Activated CD8-positive, alpha-beta T cell treated with anti-CD3 and anti-CD28 coated beads for 36 hours (primary cell): ENCODE measurements at regions not wholly inside any gene's neighbourhood (a gene's known extent, or its start where the extent isn't known, plus 50 kb on each side); places are given as distances from the start of the nearest gene placed in this dataset.

Experiments used
- ATAC-seq: fragments of 200-7000 bp; cut with Tn5 transposase; one replicate; pipeline ENCODE4 v1.10.0; 2021; ENCODE audit warnings: mild to moderate bottlenecking, moderate library complexity
- CTCF ChIA-PET: fragments of 350-600 bp; sonication (Branson Sonifier 250); formaldehyde crosslinking; loops from one replicate; lab custom pipeline; 2021; ENCODE audit warnings: antibody characterized with exemption; lab: Charles Lee
- POLR2A ChIA-PET: fragments of 350-600 bp; sonication (Branson Sonifier 250); formaldehyde crosslinking; loops from one replicate; lab custom pipeline; 2021; ENCODE audit warnings: antibody characterized with exemption; lab: Charles Lee
- DNase-seq: peaks from one replicate; pipeline ENCODE4 v3.0.0-alpha.2; 2020
- H3K27ac Mint-ChIP-seq: one replicate; pipeline ENCODE4 v1.8.0; 2021; ENCODE audit warnings: mild to moderate bottlenecking, mixed read lengths
- H3K27me3 Mint-ChIP-seq: one replicate; pipeline ENCODE4 v1.8.0; 2021; ENCODE audit warnings: mixed read lengths
- H3K36me3 Mint-ChIP-seq: one replicate; pipeline ENCODE4 v1.8.0; 2021; ENCODE audit warnings: low read depth, mixed read lengths
- H3K4me1 Mint-ChIP-seq: one replicate; pipeline ENCODE4 v1.8.0; 2021; ENCODE audit warnings: low read depth, mixed read lengths
- H3K4me3 Mint-ChIP-seq: one replicate; pipeline ENCODE4 v1.8.0; 2021; ENCODE audit warnings: mild to moderate bottlenecking, moderate library complexity, mixed read lengths
- H3K9me3 Mint-ChIP-seq: one replicate; pipeline ENCODE4 v1.8.0; 2021; ENCODE audit warnings: mixed read lengths
- intact Hi-C: fragments of 100-400 bp; cut with micrococcal nuclease; formaldehyde crosslinking; loops from one replicate; pipeline ENCODE4 v1.10.0; 2022
- TF ChIP-seq, protein P1 (sequence below): fragments of 200-600 bp; IDR thresholded peaks from one replicate; pipeline ENCODE4 v1.8.0; 2022; ENCODE audit warnings: antibody characterized with exemption, mild to moderate bottlenecking

DNA sequence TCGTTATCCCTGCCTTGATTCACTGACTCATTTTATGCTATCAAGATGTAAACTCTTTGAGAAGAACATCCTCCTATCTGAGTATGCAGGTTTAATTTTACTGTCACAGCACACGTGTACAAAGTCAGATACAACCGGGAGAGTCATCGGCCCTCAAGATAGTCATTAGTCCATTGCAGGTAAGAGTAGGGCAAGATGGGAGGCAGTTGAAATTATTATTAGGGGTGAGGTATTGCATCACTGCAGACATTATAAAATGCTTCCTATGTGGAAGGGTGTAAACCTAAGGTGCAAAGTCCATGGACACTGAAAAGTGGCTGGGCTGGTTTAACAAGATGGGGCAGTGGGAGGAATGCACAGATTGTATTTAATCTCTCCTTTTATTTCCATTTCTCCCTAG lies 113.7 kb downstream of the ARL4A start:
- Mint-ChIP-seq H3K27ac (no peak overlapping the region), H3K4me1 (peaks cover 5% of the 10 kb centered on the region), H3K27me3 (peaks cover 7% of the 10 kb centered on the region), H3K4me3 (no peak overlapping the region), H3K36me3 (no peaks in the 10 kb centered on the region), H3K9me3 (no peaks in the 10 kb centered on the region)
- DNase-seq (no peak), ATAC-seq (no peak)
- TF ChIP-seq, protein P1, sequence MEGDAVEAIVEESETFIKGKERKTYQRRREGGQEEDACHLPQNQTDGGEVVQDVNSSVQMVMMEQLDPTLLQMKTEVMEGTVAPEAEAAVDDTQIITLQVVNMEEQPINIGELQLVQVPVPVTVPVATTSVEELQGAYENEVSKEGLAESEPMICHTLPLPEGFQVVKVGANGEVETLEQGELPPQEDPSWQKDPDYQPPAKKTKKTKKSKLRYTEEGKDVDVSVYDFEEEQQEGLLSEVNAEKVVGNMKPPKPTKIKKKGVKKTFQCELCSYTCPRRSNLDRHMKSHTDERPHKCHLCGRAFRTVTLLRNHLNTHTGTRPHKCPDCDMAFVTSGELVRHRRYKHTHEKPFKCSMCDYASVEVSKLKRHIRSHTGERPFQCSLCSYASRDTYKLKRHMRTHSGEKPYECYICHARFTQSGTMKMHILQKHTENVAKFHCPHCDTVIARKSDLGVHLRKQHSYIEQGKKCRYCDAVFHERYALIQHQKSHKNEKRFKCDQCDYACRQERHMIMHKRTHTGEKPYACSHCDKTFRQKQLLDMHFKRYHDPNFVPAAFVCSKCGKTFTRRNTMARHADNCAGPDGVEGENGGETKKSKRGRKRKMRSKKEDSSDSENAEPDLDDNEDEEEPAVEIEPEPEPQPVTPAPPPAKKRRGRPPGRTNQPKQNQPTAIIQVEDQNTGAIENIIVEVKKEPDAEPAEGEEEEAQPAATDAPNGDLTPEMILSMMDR = no peak
- intact Hi-C loops = no loop called here
- ChIA-PET CTCF (no interaction called here), POLR2A (no interaction called here)

DNA sequence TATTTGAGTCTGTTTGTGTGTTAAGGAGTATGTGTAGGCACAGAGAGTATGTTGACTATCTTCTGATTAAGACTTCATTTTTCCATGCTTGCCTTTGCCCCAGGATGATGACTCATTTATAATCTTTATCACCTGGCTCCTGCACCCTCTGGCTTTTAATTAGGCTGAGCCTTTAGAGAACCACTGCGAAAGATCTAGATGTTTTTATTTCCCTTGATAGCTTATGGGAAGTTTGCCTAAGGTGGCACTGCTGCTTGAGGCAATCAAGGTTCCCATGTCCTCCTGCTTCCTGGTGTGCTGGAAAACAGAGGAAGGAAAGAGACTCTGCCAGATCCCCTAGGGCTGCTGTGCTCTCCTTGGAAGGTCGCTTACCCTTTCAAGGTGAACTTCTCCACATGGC lies 114.6 kb downstream of the ARL4A start:
- ChIA-PET POLR2A (no interaction called here), CTCF (no interaction called here)
- DNase-seq (no peak), ATAC-seq (no peak)
- Mint-ChIP-seq H3K27me3 (peaks cover 7% of the 10 kb centered on the region), H3K36me3 (no peaks in the 10 kb centered on the region), H3K4me3 (no peak overlapping the region), H3K27ac (no peak overlapping the region), H3K4me1 (peaks cover 3% of the 10 kb centered on the region), H3K9me3 (no peaks in the 10 kb centered on the region)
- TF ChIP-seq, protein P1 = no peak
- intact Hi-C loops = no loop called here

DNA sequence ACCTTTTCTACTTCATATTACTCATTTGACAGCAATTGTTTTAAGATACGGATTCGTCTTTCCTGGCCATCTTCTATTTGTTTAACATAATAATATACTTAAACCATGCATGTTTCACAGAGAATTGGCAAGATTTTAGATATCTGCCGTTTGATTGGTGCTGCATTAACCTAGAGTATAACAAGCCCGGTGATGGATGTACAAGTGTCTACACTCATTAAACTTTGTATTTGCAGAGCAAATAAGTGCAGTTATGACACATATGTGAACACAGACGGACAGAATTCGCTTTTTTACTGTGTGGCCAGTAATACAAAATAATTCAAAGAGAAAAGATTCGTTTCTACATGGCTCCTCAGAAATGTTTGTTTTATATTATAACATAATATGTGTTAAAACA lies 116.1 kb downstream of the ARL4A start:
- Mint-ChIP-seq H3K4me1 (peaks cover 3% of the 10 kb centered on the region), H3K9me3 (no peaks in the 10 kb centered on the region), H3K27ac (no peak overlapping the region), H3K36me3 (no peaks in the 10 kb centered on the region), H3K4me3 (no peak overlapping the region), H3K27me3 (peaks cover 7% of the 10 kb centered on the region)
- intact Hi-C loops = no loop called here
- CTCF ChIA-PET = no interaction called here
- DNase-seq (no peak), ATAC-seq (no peak)
- POLR2A ChIA-PET = no interaction called here
- TF ChIP-seq, protein P1 = no peak

DNA sequence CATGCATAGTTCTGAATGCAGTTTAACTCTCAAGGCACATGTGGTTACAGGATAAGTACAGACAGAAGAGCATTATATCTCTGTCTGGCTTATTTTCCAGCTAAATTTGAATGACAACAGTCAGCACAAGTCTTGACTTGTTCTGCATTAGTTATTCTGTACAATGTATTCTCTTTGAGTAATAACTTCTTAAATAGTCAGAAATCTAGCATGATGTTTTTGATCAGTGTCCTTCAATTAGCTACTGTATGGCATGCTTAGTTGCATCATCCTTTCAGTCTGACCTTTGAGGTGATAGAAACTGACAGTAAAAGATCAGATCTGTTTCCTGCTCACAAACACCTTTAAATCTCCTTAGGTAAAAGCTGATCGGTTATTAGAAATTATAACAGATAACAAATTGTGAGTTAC lies 118.1 kb downstream of the ARL4A start:
- no peaks in the 10 kb centered on the region for H3K36me3 Mint-ChIP-seq
- no peaks in the 10 kb centered on the region for H3K9me3 Mint-ChIP-seq
- H3K4me1 Mint-ChIP-seq = peaks cover 3% of the 10 kb centered on the region
- DNase-seq (no peak), ATAC-seq (no peak)
- ChIA-PET POLR2A (no interaction called here), CTCF (no interaction called here)
- intact Hi-C loops = no loop called here
- H3K4me3 Mint-ChIP-seq = no peak overlapping the region
- H3K27me3 Mint-ChIP-seq = peaks cover 5% of the 10 kb centered on the region
- H3K27ac Mint-ChIP-seq = no peak overlapping the region
- TF ChIP-seq, protein P1 = no peak

DNA sequence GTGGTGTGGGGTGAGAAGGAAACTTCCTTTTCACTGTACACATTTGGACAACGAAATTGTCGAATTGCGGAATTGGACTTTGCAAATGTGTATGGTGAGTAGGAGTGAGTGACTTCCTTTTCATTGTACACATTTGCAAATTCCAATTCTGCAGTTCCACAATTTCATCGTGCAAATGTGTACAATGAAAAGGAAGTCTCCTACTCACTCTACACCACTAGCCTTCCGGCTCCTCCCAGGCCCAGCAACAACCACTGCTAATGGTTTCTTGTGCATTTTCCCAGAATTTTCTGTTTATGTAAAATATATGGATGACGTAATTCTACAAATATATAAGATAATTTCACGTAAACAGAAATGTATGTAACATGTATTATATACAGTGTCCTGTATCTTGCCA lies 118.5 kb downstream of the ARL4A start:
- H3K27me3 Mint-ChIP-seq = peaks cover 4% of the 10 kb centered on the region
- intact Hi-C loops = no loop called here
- H3K4me3 Mint-ChIP-seq = no peak overlapping the region
- peaks cover 3% of the 10 kb centered on the region for H3K4me1 Mint-ChIP-seq
- ChIA-PET POLR2A (no interaction called here), CTCF (no interaction called here)
- H3K9me3 Mint-ChIP-seq = no peaks in the 10 kb centered on the region
- ATAC-seq = no peak
- TF ChIP-seq, protein P1 = no peak
- H3K36me3 Mint-ChIP-seq = no peaks in the 10 kb centered on the region
- DNase-seq = no peak
- H3K27ac Mint-ChIP-seq = no peak overlapping the region
